Mesendoderm (in vitro differentiated cells): ENCODE measurements at regions not wholly inside any gene's neighbourhood (a gene's known extent, or its start where the extent isn't known, plus 50 kb on each side); places are given as distances from the start of the nearest gene placed in this dataset.

Experiments
- DNase-seq: peaks from one replicate; pipeline ENCODE4 v3.0.0; 2013
- H2AK5ac ChIP-seq: 2 replicates; pipeline ENCODE4 v1.6.1; 2013; ENCODE audit warnings: low read length, inconsistent platforms
- H2BK120ac ChIP-seq: 2 replicates; pipeline ENCODE4 v1.6.1; 2013; ENCODE audit warnings: low read depth, mild to moderate bottlenecking, low read length, moderate library complexity, mixed read lengths
- H2BK15ac ChIP-seq: replicated peaks from 2 replicates; pipeline ENCODE4 v1.6.1; 2013; ENCODE audit warnings: low read depth, mild to moderate bottlenecking, moderate library complexity
- H2BK5ac ChIP-seq: 2 replicates; pipeline ENCODE4 v1.6.1; 2013; ENCODE audit warnings: low read length, inconsistent platforms
- H3K18ac ChIP-seq: 2 replicates; pipeline ENCODE4 v1.6.1; 2013; ENCODE audit warnings: mild to moderate bottlenecking, low read length, mixed read lengths
- H3K23ac ChIP-seq: one replicate; pipeline ENCODE4 v1.6.1; 2013; ENCODE audit warnings: low read length
- H3K27ac ChIP-seq: 2 replicates; pipeline ENCODE4 v1.5.1; 2013; ENCODE audit warnings: low read depth, mild to moderate bottlenecking, inconsistent platforms, low read length, moderate library complexity
- H3K27me3 ChIP-seq: 2 replicates; pipeline ENCODE4 v1.6.1; 2013; ENCODE audit warnings: low read length, control low read depth, mild to moderate bottlenecking, inconsistent platforms; ENCODE audit not compliant: insufficient read depth, poor library complexity
- H3K36me3 ChIP-seq: 2 replicates; pipeline ENCODE4 v1.6.1; 2013; ENCODE audit warnings: low read length, inconsistent platforms; ENCODE audit not compliant: control insufficient read depth, insufficient read depth
- H3K4ac ChIP-seq: one replicate; pipeline ENCODE4 v1.6.1; 2013; ENCODE audit warnings: low read depth, mild to moderate bottlenecking, low read length, moderate library complexity
- H3K4me1 ChIP-seq: 2 replicates; pipeline ENCODE4 v1.6.1; 2013; ENCODE audit warnings: low read depth, low read length, inconsistent platforms; ENCODE audit not compliant: control insufficient read depth
- H3K4me2 ChIP-seq: 2 replicates; pipeline ENCODE4 v1.6.1; 2013; ENCODE audit warnings: low read length
- H3K4me3 ChIP-seq: 2 replicates; pipeline ENCODE4 v1.5.1; 2013; ENCODE audit warnings: mild to moderate bottlenecking, low read length
- H3K56ac ChIP-seq: one replicate; pipeline ENCODE4 v1.6.1; 2013; ENCODE audit warnings: low read length
- H3K79me1 ChIP-seq: 2 replicates; pipeline ENCODE4 v1.6.1; 2013; ENCODE audit warnings: low read length, inconsistent platforms
- H3K79me2 ChIP-seq: 2 replicates; pipeline ENCODE4 v1.6.1; 2013; ENCODE audit warnings: mild to moderate bottlenecking, low read length; ENCODE audit not compliant: control insufficient read depth, insufficient read depth
- H3K9ac ChIP-seq: 2 replicates; pipeline ENCODE4 v1.6.1; 2013; ENCODE audit warnings: low read length, inconsistent platforms
- H4K5ac ChIP-seq: one replicate; pipeline ENCODE4 v1.6.1; 2013; ENCODE audit warnings: low read length
- H4K8ac ChIP-seq: one replicate; pipeline ENCODE4 v1.6.1; 2013; ENCODE audit warnings: low read depth, mild to moderate bottlenecking, control low read depth, low read length, moderate library complexity
- WGBS: extraction: QIAGEN DNeasy Blood & Tissue Kit; methylation state at CpG from one replicate; pipeline ENCODE4 v1.1.7; 2013; ENCODE audit warnings: low lambda C conversion rate, missing lambda C conversion rate; ENCODE audit not compliant: insufficient coverage; ENCODE audit errors: extremely low coverage; 5-methylcytosine and 5-hydroxymethylcytosine counted together

GRCh38 chr7:46463170-46463569, 542.1 kb upstream of the IGFBP3 start:
- no peak overlapping the region for H3K4me2 ChIP-seq
- no peaks in the 10 kb centered on the region for H3K79me2 ChIP-seq
- no peaks in the 10 kb centered on the region for H3K4me1 ChIP-seq
- no peak overlapping the region for H3K9ac ChIP-seq
- no peak overlapping the region for H4K8ac ChIP-seq
- DNase-seq, result no peak
- no peak overlapping the region for H2BK5ac ChIP-seq
- H3K36me3 ChIP-seq, result no peaks in the 10 kb centered on the region
- no peak overlapping the region for H2BK15ac ChIP-seq
- H3K4ac ChIP-seq, result no peak overlapping the region
- H2BK120ac ChIP-seq, result no peak overlapping the region
- no peak overlapping the region for H3K18ac ChIP-seq
- no peak overlapping the region for H2AK5ac ChIP-seq
- no peaks in the 10 kb centered on the region for H3K27me3 ChIP-seq
- H3K23ac ChIP-seq, result no peak overlapping the region
- H3K4me3 ChIP-seq, result no peak overlapping the region
- H3K56ac ChIP-seq, result no peak overlapping the region
- no peaks in the 10 kb centered on the region for H3K79me1 ChIP-seq
- no peak overlapping the region for H3K27ac ChIP-seq
- H4K5ac ChIP-seq, result no peak overlapping the region

DNA sequence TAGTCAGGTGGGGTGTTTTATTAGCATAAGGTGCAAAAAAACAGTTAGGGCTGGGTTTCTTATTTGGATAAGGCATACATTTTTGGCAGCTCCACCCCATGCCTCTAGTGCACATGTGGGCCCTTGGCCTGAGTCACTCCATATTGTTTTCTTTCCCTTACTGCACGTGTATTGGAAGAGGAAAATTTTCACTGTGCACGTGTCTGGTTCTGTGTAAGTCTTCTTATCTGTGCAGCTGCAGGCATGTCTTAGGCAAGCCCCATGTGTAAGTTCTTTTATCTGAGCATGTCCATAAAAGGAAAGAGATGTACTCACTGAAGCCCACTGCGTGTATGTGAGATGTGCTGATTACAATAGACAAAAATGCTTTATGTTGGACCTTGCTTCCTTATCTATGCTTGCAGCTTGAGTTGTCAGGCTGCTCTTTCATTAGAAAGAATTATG, 540.3 kb upstream of the IGFBP3 start:
- no peak overlapping the region for H3K23ac ChIP-seq
- H3K36me3 ChIP-seq, result no peaks in the 10 kb centered on the region
- H3K18ac ChIP-seq, result no peak overlapping the region
- H3K56ac ChIP-seq, result no peak overlapping the region
- no peak overlapping the region for H3K4me3 ChIP-seq
- no peak overlapping the region for H3K9ac ChIP-seq
- no peaks in the 10 kb centered on the region for H3K79me2 ChIP-seq
- no CpG with 5 or more reads among the region's 3 CpGs for WGBS
- H3K4ac ChIP-seq, result no peak overlapping the region
- no peak overlapping the region for H4K5ac ChIP-seq
- no peak overlapping the region for H3K27ac ChIP-seq
- no peak overlapping the region for H2AK5ac ChIP-seq
- no peaks in the 10 kb centered on the region for H3K4me1 ChIP-seq
- no peaks in the 10 kb centered on the region for H3K27me3 ChIP-seq
- no peak overlapping the region for H2BK120ac ChIP-seq
- no peak for DNase-seq
- no peaks in the 10 kb centered on the region for H3K79me1 ChIP-seq
- no peak overlapping the region for H2BK15ac ChIP-seq
- H2BK5ac ChIP-seq, result no peak overlapping the region
- H4K8ac ChIP-seq, result no peak overlapping the region
- no peak overlapping the region for H3K4me2 ChIP-seq

GRCh38 chr7:46459942-46460341, 538.9 kb upstream of the IGFBP3 start:
- no peak overlapping the region for H2BK15ac ChIP-seq
- no peak overlapping the region for H2BK120ac ChIP-seq
- no peaks in the 10 kb centered on the region for H3K4me1 ChIP-seq
- no peak overlapping the region for H3K27ac ChIP-seq
- no peak for DNase-seq
- no peaks in the 10 kb centered on the region for H3K79me2 ChIP-seq
- no peaks in the 10 kb centered on the region for H3K36me3 ChIP-seq
- H4K8ac ChIP-seq, result no peak overlapping the region
- no peak overlapping the region for H3K18ac ChIP-seq
- no peak overlapping the region for H3K23ac ChIP-seq
- H3K4ac ChIP-seq, result no peak overlapping the region
- no peak overlapping the region for H3K4me2 ChIP-seq
- H3K9ac ChIP-seq, result no peak overlapping the region
- WGBS, result no CpG with 5 or more reads among the region's 1 CpG
- no peak overlapping the region for H2BK5ac ChIP-seq
- H3K79me1 ChIP-seq, result no peaks in the 10 kb centered on the region
- H3K27me3 ChIP-seq, result no peaks in the 10 kb centered on the region
- no peak overlapping the region for H4K5ac ChIP-seq
- no peak overlapping the region for H3K4me3 ChIP-seq
- no peak overlapping the region for H2AK5ac ChIP-seq
- no peak overlapping the region for H3K56ac ChIP-seq

GRCh38 chr7:46454816-46455215, 533.7 kb upstream of the IGFBP3 start:
- Histone ChIP-seq H3K36me3 (no peaks in the 10 kb centered on the region), H2BK15ac (no peak overlapping the region), H2AK5ac (no peak overlapping the region), H3K56ac (no peak overlapping the region), H3K4ac (no peak overlapping the region), H3K18ac (no peak overlapping the region), H3K4me2 (no peak overlapping the region), H3K23ac (no peak overlapping the region), H3K27ac (no peak overlapping the region), H3K79me1 (no peaks in the 10 kb centered on the region), H2BK120ac (no peak overlapping the region), H3K79me2 (no peaks in the 10 kb centered on the region), H3K4me1 (no peaks in the 10 kb centered on the region), H3K27me3 (no peaks in the 10 kb centered on the region), H3K9ac (no peak overlapping the region), H4K5ac (no peak overlapping the region), H4K8ac (no peak overlapping the region), H3K4me3 (no peak overlapping the region), H2BK5ac (no peak overlapping the region)
- no CpG with 5 or more reads among the region's 2 CpGs for WGBS
- DNase-seq, result no peak

- Histone ChIP-seq H3K36me3 (no peaks in the 10 kb centered on the region), H3K79me1 (no peaks in the 10 kb centered on the region), H2AK5ac (no peak overlapping the region), H3K4me1 (no peaks in the 10 kb centered on the region), H3K27me3 (no peaks in the 10 kb centered on the region), H3K4ac (no peak overlapping the region), H3K56ac (no peak overlapping the region), H2BK5ac (no peak overlapping the region), H3K79me2 (no peaks in the 10 kb centered on the region), H3K18ac (no peak overlapping the region), H3K4me3 (no peak overlapping the region), H4K8ac (no peak overlapping the region), H3K9ac (no peak overlapping the region), H2BK15ac (no peak overlapping the region), H4K5ac (no peak overlapping the region), H2BK120ac (no peak overlapping the region), H3K27ac (no peak overlapping the region), H3K23ac (no peak overlapping the region), H3K4me2 (no peak overlapping the region)
- WGBS, result no CpG with 5 or more reads among the region's 1 CpG
- no peak for DNase-seq
Measured at GRCh38 chr7:46452561-46453135, 531.6 kb upstream of the IGFBP3 start.

GRCh38 chr7:46451846-46452245, 530.8 kb upstream of the IGFBP3 start:
- H3K56ac ChIP-seq, result no peak overlapping the region
- H3K4me2 ChIP-seq, result no peak overlapping the region

More at GRCh38 chr7:46451846-46452245, 530.8 kb upstream of the IGFBP3 start:
- H2AK5ac ChIP-seq, result no peak overlapping the region
- no peak overlapping the region for H4K5ac ChIP-seq
- DNase-seq, result no peak
- no peak overlapping the region for H4K8ac ChIP-seq
- H3K27ac ChIP-seq, result no peak overlapping the region
- H3K4me3 ChIP-seq, result no peak overlapping the region
- H3K4ac ChIP-seq, result no peak overlapping the region
- no peaks in the 10 kb centered on the region for H3K79me1 ChIP-seq
- H3K4me1 ChIP-seq, result no peaks in the 10 kb centered on the region
- no peaks in the 10 kb centered on the region for H3K36me3 ChIP-seq
- H3K27me3 ChIP-seq, result no peaks in the 10 kb centered on the region
- H3K79me2 ChIP-seq, result no peaks in the 10 kb centered on the region
- no peak overlapping the region for H2BK15ac ChIP-seq
- H3K9ac ChIP-seq, result no peak overlapping the region
- no peak overlapping the region for H3K18ac ChIP-seq
- no peak overlapping the region for H2BK5ac ChIP-seq
- H2BK120ac ChIP-seq, result no peak overlapping the region
- H3K23ac ChIP-seq, result no peak overlapping the region
